ENCODE measurements at regions not wholly inside any gene's neighbourhood (a gene's known extent, or its start where the extent isn't known, plus 50 kb on each side); places are given as distances from the start of the nearest gene placed in this dataset.

- DNase-seq = peak; percentile 5
Measured at GRCh38 chr6:22821664-22822320, 252.4 kb downstream of the HDGFL1 start.

GRCh38 chr6:22825210-22825609 lies 255.8 kb downstream of the HDGFL1 start:
- DNase-seq = no peak

GRCh38 chr6:22826961-22827360 lies 257.6 kb downstream of the HDGFL1 start:
- DNase-seq = no peak

- DNase-seq = no peak
Measured at GRCh38 chr6:22827760-22828159, 258.4 kb downstream of the HDGFL1 start.

- peak; percentile 29 for DNase-seq
Measured at GRCh38 chr6:22828179-22829062, 259.1 kb downstream of the HDGFL1 start.

GRCh38 chr6:22829070-22829469 lies 259.7 kb downstream of the HDGFL1 start:
- DNase-seq = no peak

GRCh38 chr6:22830463-22830862 lies 261.1 kb downstream of the HDGFL1 start:
- DNase-seq = no peak

- no peak for DNase-seq
Measured at GRCh38 chr6:22833191-22833590, 263.8 kb downstream of the HDGFL1 start.

- DNase-seq = peak; percentile 11
Measured at GRCh38 chr6:22838345-22838744, 269.0 kb downstream of the HDGFL1 start.

- DNase-seq = no peak
Measured at GRCh38 chr6:22845467-22845866, 276.1 kb downstream of the HDGFL1 start.

- peak; percentile 3 for DNase-seq
Measured at GRCh38 chr6:22848121-22848520, 278.8 kb downstream of the HDGFL1 start.

GRCh38 chr6:22849921-22850320 lies 280.6 kb downstream of the HDGFL1 start:
- DNase-seq = no peak

- no peak for DNase-seq
Measured at GRCh38 chr6:22852101-22852500, 282.7 kb downstream of the HDGFL1 start.

- DNase-seq = no peak
Measured at GRCh38 chr6:22873513-22874136, 304.3 kb downstream of the HDGFL1 start.

GRCh38 chr6:22875845-22876244 lies 306.5 kb downstream of the HDGFL1 start:
- no peak for DNase-seq

- no peak for DNase-seq
Measured at GRCh38 chr6:22878324-22878701, 308.9 kb downstream of the HDGFL1 start.

GRCh38 chr6:22878706-22879105 lies 309.3 kb downstream of the HDGFL1 start:
- DNase-seq = no peak

- no peak for DNase-seq
Measured at GRCh38 chr6:22880686-22881433, 311.5 kb downstream of the HDGFL1 start.

GRCh38 chr6:22882581-22882980 lies 313.2 kb downstream of the HDGFL1 start:
- DNase-seq = peak; percentile 49

- peak; percentile 27 for DNase-seq
Measured at GRCh38 chr6:22883061-22883717, 313.8 kb downstream of the HDGFL1 start.

GRCh38 chr6:22884456-22884855 lies 315.1 kb downstream of the HDGFL1 start:
- peak; percentile 73 for DNase-seq

All from hematopoietic multipotent progenitor cell treated with erythropoietin and hydrocortisone succinate and interleukin-3 and kit ligand, for 4 days (in vitro differentiated cells).